ENCODE measurements at regions not wholly inside any gene's neighbourhood (a gene's known extent, or its start where the extent isn't known, plus 50 kb on each side); places are given as distances from the start of the nearest gene placed in this dataset.
A peak's percentile ranks its signal among the peaks of the same experiment; 100 is the strongest.

DNA sequence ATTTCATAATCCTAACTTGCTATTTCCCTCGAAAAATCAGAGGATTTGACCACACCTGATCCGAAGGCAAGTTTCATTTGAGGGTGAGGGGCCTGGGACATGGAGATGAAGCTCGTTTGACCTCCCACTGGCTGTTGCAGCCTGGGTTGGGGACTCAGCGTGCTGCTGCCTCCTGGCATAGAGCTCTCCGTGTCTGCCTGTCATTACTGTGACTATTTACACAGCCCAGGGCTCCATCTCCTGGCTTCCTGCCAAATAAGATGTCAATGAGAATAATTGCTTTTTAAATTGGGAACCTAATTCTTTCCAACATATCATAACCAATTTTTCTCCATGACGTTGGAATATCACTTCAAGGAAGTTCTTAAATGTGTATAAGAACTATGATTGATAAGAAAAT, 139.3 kb upstream of the COBL start (continued):
- peak in 1 of 3 experiments; percentile 7; a peak in 2 of 4 replicates for TF ChIP-seq CTCF (IDR thresholded peaks at IDR 0.05; ENCODE audit: control extremely low read depth in 1 of 3, insufficient read depth in 1 of 3, low read depth in 1 of 3, low read length in 3 of 3)
- TF ChIP-seq CBX5 (IDR thresholded peaks at IDR 0.05; ENCODE audit: low read depth, low read length): no peak
- TF ChIP-seq EZH2 (IDR thresholded peaks at IDR 0.05; ENCODE audit: low read depth, low read length, severe bottlenecking): no peak
- TF ChIP-seq TEAD4 (IDR thresholded peaks at IDR 0.05; ENCODE audit: low read depth, low read length): no peak

Measured in H1 (cell line).